Transverse colon (tissue), 4 donors: ENCODE measurements at regions not wholly inside any gene's neighbourhood (a gene's known extent, or its start where the extent isn't known, plus 50 kb on each side); places are given as distances from the start of the nearest gene placed in this dataset.

Experiments used
- CTCF ChIP-seq, 5 experiments: fragments of 200-600 bp in 3 of 5; fragments of 450-650 bp in 2 of 5; sonication (generic) in 3 of 5; IDR thresholded peaks; 1 replicate in 2 of 5; 2 replicates in 3 of 5; pipeline ENCODE4 v1.5.1; 2016 to 2017; ENCODE audit warnings: antibody characterized with exemption in 5 of 5, inconsistent platforms in 3 of 5, mild to moderate bottlenecking in 2 of 5, moderate library complexity in 1 of 5
- POLR2A ChIP-seq: fragments of 450-650 bp; IDR thresholded peaks from one replicate; pipeline ENCODE4 v1.6.1; 2016; ENCODE audit warnings: antibody characterized with exemption, mild to moderate bottlenecking, moderate library complexity
- POLR2AphosphoS5 ChIP-seq, 3 donors: sonication (generic); formaldehyde crosslinking; IDR thresholded peaks; one replicate each; pipeline ENCODE4 v1.6.1; 2016; ENCODE audit warnings: antibody characterized with exemption in 3 of 3

GRCh38 chr3:18567293-18567692 is 142.2 kb upstream of the SATB1 start:
- TF ChIP-seq POLR2AphosphoS5 (IDR thresholded peaks at IDR 0.05) (no peak), CTCF (IDR thresholded peaks at IDR 0.05) (no peak), POLR2A (no peak)
